Duodenal mucosa (tissue), 2 donors: ENCODE measurements at regions not wholly inside any gene's neighbourhood (a gene's known extent, or its start where the extent isn't known, plus 50 kb on each side); places are given as distances from the start of the nearest gene placed in this dataset.
"Not testable (repeated sequence)": the region's sequence is repeated elsewhere in the genome, so short reads cannot be mapped to it uniquely, and the experiment has no call there.

ENCODE experiments used
- H3K27ac ChIP-seq: one replicate; pipeline ENCODE4 v1.7.0; 2013; ENCODE audit warnings: low read depth, low read length
- H3K27me3 ChIP-seq, 2 donors: one replicate each; pipeline ENCODE4 v1.7.0; 2013; ENCODE audit warnings: low read length in 2 of 2, control low read depth in 1 of 2; ENCODE audit not compliant: insufficient read depth in 2 of 2, control insufficient read depth in 1 of 2
- H3K36me3 ChIP-seq, 2 donors: one replicate each; pipeline ENCODE4 v1.7.0; 2013; ENCODE audit warnings: low read length in 2 of 2, control low read depth in 1 of 2; ENCODE audit not compliant: insufficient read depth in 2 of 2, control insufficient read depth in 1 of 2
- H3K4me1 ChIP-seq, 2 donors: one replicate each; pipeline ENCODE4 v1.7.0; 2013; ENCODE audit warnings: low read length in 2 of 2, control low read depth in 1 of 2; ENCODE audit not compliant: insufficient read depth in 2 of 2, control insufficient read depth in 1 of 2
- H3K4me3 ChIP-seq, 2 donors: one replicate each; pipeline ENCODE4 v1.7.0; 2013; ENCODE audit warnings: low read length in 2 of 2, low read depth in 1 of 2
- H3K9ac ChIP-seq, 2 donors: one replicate each; pipeline ENCODE4 v1.7.0; 2013; ENCODE audit warnings: low read length in 2 of 2, low read depth in 1 of 2
- H3K9me3 ChIP-seq, 2 donors: one replicate each; pipeline ENCODE4 v1.7.0; 2013; ENCODE audit warnings: low read length in 2 of 2, control low read depth in 1 of 2; ENCODE audit not compliant: control insufficient read depth in 1 of 2

DNA sequence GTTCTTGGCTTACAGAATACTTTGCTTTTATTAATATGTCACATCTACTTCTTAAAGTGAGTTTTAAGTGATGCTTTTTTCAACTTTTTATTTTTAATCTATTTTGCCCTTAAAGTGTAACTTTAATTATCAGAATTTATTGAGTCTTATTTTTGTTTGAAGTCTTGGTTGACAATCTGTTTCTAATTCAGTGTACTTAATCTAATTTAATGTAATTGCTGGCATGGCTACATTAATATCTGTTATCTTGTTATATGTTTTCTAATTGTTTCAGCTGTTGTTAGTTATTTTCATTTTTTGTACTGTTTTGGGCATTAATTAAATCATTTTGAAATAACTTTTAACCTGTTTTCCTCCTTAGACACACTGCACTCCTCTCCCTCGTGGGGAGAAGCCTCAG, 558.7 kb upstream of the EYS start:
- Histone ChIP-seq H3K9me3 (peaks cover 3 to 5% of the 10 kb centered on the region in 2 donors), H3K36me3 (no peaks in the 10 kb centered on the region), H3K9ac (no peak overlapping the region), H3K27me3 (no peaks in the 10 kb centered on the region), H3K27ac (no peak overlapping the region), H3K4me1 (no peaks in the 10 kb centered on the region), H3K4me3 (no peak overlapping the region)

DNA sequence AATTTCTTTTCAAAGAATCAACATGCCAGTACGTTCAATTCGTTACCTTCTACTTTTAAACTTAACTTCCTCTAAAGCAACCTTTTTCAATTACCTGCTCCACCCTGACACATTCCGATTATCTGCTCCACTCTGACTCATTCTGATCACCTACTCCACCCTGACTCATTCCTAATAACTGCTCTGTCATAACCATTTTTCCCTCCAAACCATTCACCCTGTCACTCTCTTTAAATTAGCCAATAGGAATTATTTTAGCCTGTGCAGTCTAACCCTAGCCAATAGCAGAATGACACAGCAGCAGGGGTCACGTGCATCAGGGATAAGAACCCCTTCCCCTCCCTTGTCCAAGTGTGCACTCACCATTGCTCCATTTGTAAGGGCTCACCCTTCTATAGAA, 557.4 kb upstream of the EYS start:
- no peak overlapping the region for H3K4me3 ChIP-seq
- H3K36me3 ChIP-seq = no peaks in the 10 kb centered on the region
- H3K27ac ChIP-seq = no peak overlapping the region
- H3K4me1 ChIP-seq = no peaks in the 10 kb centered on the region
- no peaks in the 10 kb centered on the region for H3K27me3 ChIP-seq
- H3K9me3 ChIP-seq = peaks cover 5 to 7% of the 10 kb centered on the region in 2 donors
- H3K9ac ChIP-seq = no peak overlapping the region

DNA sequence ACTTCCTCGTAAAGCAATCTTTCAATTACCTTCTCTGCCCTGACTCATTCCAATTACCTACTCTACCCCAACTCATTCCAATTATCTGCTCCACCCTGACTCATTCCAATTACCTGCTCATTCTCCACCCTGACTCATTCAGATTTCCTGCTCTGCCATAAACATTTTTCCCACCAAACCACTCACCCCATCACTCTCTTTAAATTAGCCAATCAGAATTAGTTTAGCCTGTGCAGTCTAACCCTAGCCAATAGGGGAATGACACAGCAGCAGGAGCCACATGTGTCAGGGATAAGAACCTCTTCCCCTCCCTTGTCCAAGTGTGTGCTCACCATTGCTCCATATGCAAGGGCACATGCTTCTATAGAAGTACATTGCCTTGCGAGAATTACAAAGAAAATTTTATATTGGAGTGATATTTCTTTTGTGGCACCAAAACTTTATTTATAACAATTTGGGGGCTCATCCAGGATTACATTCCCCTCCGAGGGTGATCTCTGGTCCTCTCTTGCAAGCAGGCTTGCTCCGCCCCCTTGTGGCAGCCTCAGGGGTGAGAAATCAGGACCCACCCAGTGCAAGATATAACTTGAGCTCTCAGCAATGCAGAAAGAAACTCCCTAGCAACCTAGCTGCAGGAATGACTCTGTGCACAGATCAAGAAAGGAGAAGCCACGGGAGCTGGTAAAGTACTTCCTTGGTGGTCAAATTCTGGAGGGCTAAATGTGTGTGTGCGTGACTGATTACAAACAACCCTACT, 551.9 kb upstream of the EYS start:
- H3K9ac ChIP-seq, H3K4me1 ChIP-seq, H3K36me3 ChIP-seq, H3K27ac ChIP-seq, H3K27me3 ChIP-seq, H3K4me3 ChIP-seq, H3K9me3 ChIP-seq: not testable (repeated sequence)

GRCh38 chr6:66245231-66245630, 538.2 kb upstream of the EYS start:
- H3K27me3 ChIP-seq = no peaks in the 10 kb centered on the region
- H3K36me3 ChIP-seq = no peaks in the 10 kb centered on the region
- no peak overlapping the region for H3K4me3 ChIP-seq
- H3K27ac ChIP-seq = no peak overlapping the region
- H3K9me3 ChIP-seq = no peaks in the 10 kb centered on the region
- H3K4me1 ChIP-seq = no peaks in the 10 kb centered on the region
- H3K9ac ChIP-seq = no peak overlapping the region

- no peaks in the 10 kb centered on the region for H3K27me3 ChIP-seq
- H3K27ac ChIP-seq = no peak overlapping the region
- no peak overlapping the region for H3K9ac ChIP-seq
- H3K36me3 ChIP-seq = no peaks in the 10 kb centered on the region
- H3K4me3 ChIP-seq = no peak overlapping the region
- no peaks in the 10 kb centered on the region for H3K4me1 ChIP-seq
- H3K9me3 ChIP-seq = peaks cover 0 to 5% of the 10 kb centered on the region in 2 donors
Measured at GRCh38 chr6:66238851-66239250, 531.8 kb upstream of the EYS start.

DNA sequence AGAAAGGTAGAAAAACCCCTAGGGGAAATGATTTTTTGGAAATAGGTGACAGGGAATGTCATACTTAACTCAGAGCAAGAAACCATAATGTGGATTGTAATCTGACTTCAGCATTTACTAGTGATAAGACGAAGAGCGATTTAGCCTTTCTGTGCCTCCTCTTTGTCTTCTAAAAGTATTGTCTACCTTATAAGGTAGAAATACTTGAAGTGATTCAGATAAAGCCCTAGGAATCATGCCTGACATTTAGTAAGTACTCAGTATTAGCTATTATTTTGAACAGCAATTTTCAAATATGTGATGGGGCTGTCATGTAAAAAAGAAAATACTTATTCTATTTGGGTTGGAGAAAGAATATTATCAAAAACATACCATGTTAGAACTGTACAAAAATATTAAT, 525.9 kb upstream of the EYS start:
- Histone ChIP-seq H3K36me3 (no peaks in the 10 kb centered on the region), H3K4me3 (no peak overlapping the region), H3K27ac (no peak overlapping the region), H3K9ac (no peak overlapping the region), H3K27me3 (no peaks in the 10 kb centered on the region), H3K4me1 (no peaks in the 10 kb centered on the region), H3K9me3 (peaks cover 0 to 10% of the 10 kb centered on the region in 2 donors)

DNA sequence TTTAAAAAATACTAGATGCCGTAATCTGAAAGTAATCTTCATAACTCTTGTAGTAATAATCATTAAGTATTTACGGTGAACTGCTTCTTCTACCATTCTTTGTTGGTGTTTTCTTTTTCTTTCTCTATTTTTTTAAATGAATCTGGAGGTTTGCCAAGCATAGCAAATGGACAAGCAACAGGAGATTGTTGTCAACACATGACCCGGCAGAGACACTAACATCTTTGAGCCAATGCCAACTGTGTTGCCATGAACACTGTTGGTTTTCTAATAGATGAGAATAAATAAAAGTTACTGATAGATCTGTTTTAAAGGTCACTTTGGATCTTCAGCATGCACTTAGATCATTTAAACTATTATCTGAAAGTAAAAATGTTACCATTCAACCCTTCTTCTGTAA, 523.6 kb upstream of the EYS start:
- no peaks in the 10 kb centered on the region for H3K4me1 ChIP-seq
- H3K36me3 ChIP-seq = no peaks in the 10 kb centered on the region
- peaks cover 0 to 10% of the 10 kb centered on the region in 2 donors for H3K9me3 ChIP-seq
- H3K9ac ChIP-seq = no peak overlapping the region
- no peak overlapping the region for H3K27ac ChIP-seq
- no peaks in the 10 kb centered on the region for H3K27me3 ChIP-seq
- no peak overlapping the region for H3K4me3 ChIP-seq

DNA sequence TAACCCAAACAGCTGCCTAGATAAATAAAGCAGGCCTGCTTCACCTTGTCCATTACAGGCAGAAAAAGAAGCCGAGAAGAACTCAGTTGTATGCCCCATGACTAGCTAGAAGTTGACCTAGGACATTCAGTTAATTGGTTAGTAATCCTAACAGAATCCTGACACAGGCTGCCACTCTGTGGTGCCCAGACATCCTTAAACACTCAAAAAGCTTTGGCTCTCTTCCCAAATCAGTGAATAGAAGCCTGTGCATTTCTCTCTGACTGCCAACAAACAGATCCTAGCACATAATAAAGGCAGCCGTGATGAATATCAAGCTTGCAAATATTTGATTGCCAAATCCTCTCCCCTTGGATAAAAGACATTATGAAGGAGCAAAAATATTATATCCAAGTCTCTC, 519.1 kb upstream of the EYS start:
- no peaks in the 10 kb centered on the region for H3K4me1 ChIP-seq
- H3K9ac ChIP-seq = no peak overlapping the region
- no peaks in the 10 kb centered on the region for H3K36me3 ChIP-seq
- H3K9me3 ChIP-seq = peaks cover 0 to 4% of the 10 kb centered on the region in 2 donors
- H3K27me3 ChIP-seq = no peaks in the 10 kb centered on the region
- no peak overlapping the region for H3K4me3 ChIP-seq
- no peak overlapping the region for H3K27ac ChIP-seq

- no peaks in the 10 kb centered on the region for H3K4me1 ChIP-seq
- H3K27ac ChIP-seq = no peak overlapping the region
- H3K36me3 ChIP-seq = no peaks in the 10 kb centered on the region
- no peak overlapping the region for H3K4me3 ChIP-seq
- no peak overlapping the region for H3K9ac ChIP-seq
- H3K9me3 ChIP-seq = peaks cover 2 to 4% of the 10 kb centered on the region in 2 donors
- H3K27me3 ChIP-seq = no peaks in the 10 kb centered on the region
Measured at GRCh38 chr6:66210964-66211363, 503.9 kb upstream of the EYS start.

DNA sequence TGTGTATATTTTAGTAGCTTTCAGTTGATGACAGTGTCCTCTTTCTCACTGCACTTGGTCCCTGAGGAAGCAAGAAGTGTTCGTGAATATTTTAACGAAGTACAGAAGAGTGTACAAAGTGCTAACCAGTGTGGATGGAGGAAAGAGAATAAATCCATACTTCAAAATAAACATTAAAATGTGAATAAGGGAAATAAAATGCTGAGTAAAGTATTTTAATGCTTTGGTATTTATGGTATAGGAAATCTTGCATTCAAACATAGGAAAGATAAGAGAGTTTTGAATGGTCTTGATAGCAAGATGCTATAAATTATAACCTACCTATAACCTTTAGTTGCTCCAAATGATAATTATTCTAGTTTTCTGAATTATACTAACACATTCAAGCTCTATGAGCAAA, 493.4 kb upstream of the EYS start:
- Histone ChIP-seq H3K27ac (no peak overlapping the region), H3K36me3 (no peaks in the 10 kb centered on the region), H3K27me3 (no peaks in the 10 kb centered on the region), H3K4me1 (no peaks in the 10 kb centered on the region), H3K9me3 (peaks cover 7 to 12% of the 10 kb centered on the region in 2 donors), H3K9ac (no peak overlapping the region), H3K4me3 (no peak overlapping the region)
